ENCODE measurements at regions not wholly inside any gene's neighbourhood (a gene's known extent, or its start where the extent isn't known, plus 50 kb on each side); places are given as distances from the start of the nearest gene placed in this dataset.

- TF ChIP-seq CTCF (IDR thresholded peaks at IDR 0.05), result no peak
- no peak for TF ChIP-seq POLR2A (IDR thresholded peaks at IDR 0.05)
These were observed 536.2 kb upstream of the ZFHX3 start for GRCh38 chr16:73584157-73584556.
